Skin of body (tissue), 1 donor: ENCODE measurements at regions not wholly inside any gene's neighbourhood (a gene's known extent, or its start where the extent isn't known, plus 50 kb on each side); places are given as distances from the start of the nearest gene placed in this dataset.

Experiments used
- DNase-seq: peaks from one replicate; lab custom pipeline; 2025; lab: John Stamatoyannopoulos, UW

GRCh38 chr20:57927376-57927775, 217.6 kb upstream of the PMEPA1 start:
- no peak for DNase-seq

GRCh38 chr20:57922706-57923105, 212.9 kb upstream of the PMEPA1 start:
- DNase-seq = no peak

GRCh38 chr20:57922083-57922482, 212.3 kb upstream of the PMEPA1 start:
- DNase-seq = no peak

- DNase-seq = no peak
Measured at GRCh38 chr20:57921676-57922075, 211.9 kb upstream of the PMEPA1 start.

- DNase-seq = no peak
Measured at GRCh38 chr20:57920971-57921370, 211.2 kb upstream of the PMEPA1 start.

- no peak for DNase-seq
Measured at GRCh38 chr20:57919049-57919448, 209.2 kb upstream of the PMEPA1 start.

GRCh38 chr20:57918551-57918950, 208.7 kb upstream of the PMEPA1 start:
- no peak for DNase-seq

- DNase-seq = peak; percentile 25
Measured at GRCh38 chr20:57914205-57914604, 204.4 kb upstream of the PMEPA1 start.

- DNase-seq = no peak
Measured at GRCh38 chr20:57913156-57913930, 203.5 kb upstream of the PMEPA1 start.

GRCh38 chr20:57912227-57912582, 202.4 kb upstream of the PMEPA1 start:
- no peak for DNase-seq

GRCh38 chr20:57911512-57912226, 201.9 kb upstream of the PMEPA1 start:
- DNase-seq = no peak

- DNase-seq = no peak
Measured at GRCh38 chr20:57910716-57911115, 200.9 kb upstream of the PMEPA1 start.

- no peak for DNase-seq
Measured at GRCh38 chr20:57909763-57910331, 200.0 kb upstream of the PMEPA1 start.

GRCh38 chr20:57908704-57909630, 199.2 kb upstream of the PMEPA1 start:
- peak; percentile 15 for DNase-seq

GRCh38 chr20:57908226-57908625, 198.4 kb upstream of the PMEPA1 start:
- DNase-seq = no peak

GRCh38 chr20:57907131-57908000, 197.6 kb upstream of the PMEPA1 start:
- DNase-seq = no peak

GRCh38 chr20:57905448-57905847, 195.6 kb upstream of the PMEPA1 start:
- no peak for DNase-seq

GRCh38 chr20:57904314-57905105, 194.7 kb upstream of the PMEPA1 start:
- no peak for DNase-seq

- no peak for DNase-seq
Measured at GRCh38 chr20:57902473-57902872, 192.7 kb upstream of the PMEPA1 start.

- DNase-seq = no peak
Measured at GRCh38 chr20:57901526-57901925, 191.7 kb upstream of the PMEPA1 start.
